Coronary artery (tissue), 2 donors: ENCODE measurements at regions not wholly inside any gene's neighbourhood (a gene's known extent, or its start where the extent isn't known, plus 50 kb on each side); places are given as distances from the start of the nearest gene placed in this dataset.

Source experiments
- DNase-seq: peaks from one replicate; pipeline ENCODE4 v3.0.0-alpha.2; 2017; ENCODE audit warnings: low spot score
- H3K27ac ChIP-seq, 2 donors: fragments of 200-600 bp; sonication (generic); one replicate each; pipeline ENCODE4 v1.5.1; 2016 to 2019
- H3K4me3 ChIP-seq: fragments of 200-600 bp; sonication (generic); 2 replicates; pipeline ENCODE4 v1.5.1; 2016; ENCODE audit warnings: mild to moderate bottlenecking, moderate library complexity
- TF ChIP-seq, protein P1 (sequence below): fragments of 200-600 bp; sonication (generic); IDR thresholded peaks from one replicate; pipeline ENCODE4 v1.5.1; 2019; ENCODE audit warnings: antibody characterized with exemption

- no peak overlapping the region for H3K4me3 ChIP-seq
- DNase-seq, result no peak
- TF ChIP-seq, protein P1, sequence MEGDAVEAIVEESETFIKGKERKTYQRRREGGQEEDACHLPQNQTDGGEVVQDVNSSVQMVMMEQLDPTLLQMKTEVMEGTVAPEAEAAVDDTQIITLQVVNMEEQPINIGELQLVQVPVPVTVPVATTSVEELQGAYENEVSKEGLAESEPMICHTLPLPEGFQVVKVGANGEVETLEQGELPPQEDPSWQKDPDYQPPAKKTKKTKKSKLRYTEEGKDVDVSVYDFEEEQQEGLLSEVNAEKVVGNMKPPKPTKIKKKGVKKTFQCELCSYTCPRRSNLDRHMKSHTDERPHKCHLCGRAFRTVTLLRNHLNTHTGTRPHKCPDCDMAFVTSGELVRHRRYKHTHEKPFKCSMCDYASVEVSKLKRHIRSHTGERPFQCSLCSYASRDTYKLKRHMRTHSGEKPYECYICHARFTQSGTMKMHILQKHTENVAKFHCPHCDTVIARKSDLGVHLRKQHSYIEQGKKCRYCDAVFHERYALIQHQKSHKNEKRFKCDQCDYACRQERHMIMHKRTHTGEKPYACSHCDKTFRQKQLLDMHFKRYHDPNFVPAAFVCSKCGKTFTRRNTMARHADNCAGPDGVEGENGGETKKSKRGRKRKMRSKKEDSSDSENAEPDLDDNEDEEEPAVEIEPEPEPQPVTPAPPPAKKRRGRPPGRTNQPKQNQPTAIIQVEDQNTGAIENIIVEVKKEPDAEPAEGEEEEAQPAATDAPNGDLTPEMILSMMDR, result no peak
- no peak overlapping the region for H3K27ac ChIP-seq
These were observed 196.5 kb downstream of the SMIM20 start for GRCh38 chr4:26110493-26110892.

DNA sequence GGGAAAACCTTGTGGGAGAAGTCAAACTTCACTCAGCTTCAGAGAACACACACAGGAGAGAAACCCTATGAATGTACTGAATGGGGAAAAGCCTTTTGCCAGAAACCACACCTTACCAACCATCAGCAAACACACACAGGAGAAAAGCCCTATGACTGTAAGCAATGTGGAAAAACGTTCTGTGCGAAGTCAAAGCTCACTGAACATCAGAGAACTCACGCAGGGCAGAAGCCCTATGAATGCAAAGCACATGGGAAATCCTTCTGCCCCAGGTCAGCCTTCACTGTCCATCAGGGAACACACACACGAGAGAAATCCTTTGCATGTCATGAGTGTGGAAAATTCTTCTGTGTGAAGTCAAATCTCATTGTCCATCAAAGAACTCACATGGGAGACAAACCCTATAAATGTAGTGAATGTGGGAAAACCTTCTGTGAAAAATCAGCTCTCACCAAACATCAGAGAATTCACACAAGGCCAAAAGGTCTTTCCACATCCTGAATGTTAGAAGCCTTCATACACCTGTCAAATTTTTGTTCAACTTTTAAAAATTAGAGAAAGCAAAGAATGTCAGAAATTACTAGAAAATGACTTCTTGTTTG lies 199.4 kb downstream of the SMIM20 start:
- DNase-seq, result no peak
- H3K4me3 ChIP-seq, result no peak overlapping the region
- TF ChIP-seq, protein P1, result no peak
- no peak overlapping the region for H3K27ac ChIP-seq

DNA sequence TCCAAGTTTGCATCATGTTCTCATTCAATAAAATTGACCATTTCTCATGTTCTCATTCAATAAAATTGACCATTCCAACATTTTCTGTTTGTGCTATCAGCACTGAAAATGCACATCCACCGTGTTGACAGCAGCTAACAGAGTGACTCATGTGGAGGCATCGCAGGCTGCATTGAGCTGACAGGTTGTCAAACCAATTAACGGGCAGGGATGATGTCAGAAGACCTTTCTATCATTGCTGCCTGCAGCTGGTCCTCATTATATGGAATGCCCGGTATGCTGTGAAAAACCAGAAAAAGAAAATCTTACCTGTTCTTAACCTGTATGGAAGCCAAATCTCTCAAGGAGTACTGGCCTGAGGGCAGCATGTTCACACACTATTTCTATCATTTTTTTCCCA lies 202.0 kb downstream of the SMIM20 start:
- TF ChIP-seq, protein P1, result no peak
- no peak for DNase-seq
- H3K4me3 ChIP-seq, result no peak overlapping the region
- no peak overlapping the region for H3K27ac ChIP-seq

- TF ChIP-seq, protein P1, result no peak
- no peak overlapping the region for H3K27ac ChIP-seq
- DNase-seq, result no peak
These were observed 200.6 kb upstream of the RBPJ start for GRCh38 chr4:26120098-26120825.

DNA sequence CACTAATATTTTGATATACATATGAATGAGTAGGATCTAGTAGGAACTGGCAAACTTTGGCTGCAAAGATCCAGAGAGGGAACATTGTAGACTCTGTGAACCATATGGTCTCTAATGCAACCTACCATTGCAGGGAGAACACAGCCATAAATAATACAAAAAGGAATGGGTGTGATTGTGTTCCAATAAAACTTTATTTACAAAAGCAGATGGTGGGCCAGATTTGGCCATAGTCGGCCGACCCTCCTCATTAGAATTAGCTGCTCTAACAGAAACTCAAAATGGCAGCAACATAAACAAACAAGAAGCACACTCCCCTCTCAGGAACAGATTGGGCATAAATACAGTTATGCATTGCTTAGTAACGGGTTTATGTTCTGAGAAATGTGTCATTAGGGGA lies 198.1 kb upstream of the RBPJ start:
- DNase-seq, result no peak
- Histone ChIP-seq H3K4me3 (no peak overlapping the region), H3K27ac (no peak overlapping the region)
- TF ChIP-seq, protein P1, result no peak

More at GRCh38 chr4:26120098-26120825, 200.6 kb upstream of the RBPJ start:
- H3K4me3 ChIP-seq, result no peak overlapping the region

- TF ChIP-seq, protein P1, result no peak
- H3K27ac ChIP-seq, result no peak overlapping the region
- DNase-seq, result no peak
- no peak overlapping the region for H3K4me3 ChIP-seq
These were observed 196.0 kb upstream of the RBPJ start for GRCh38 chr4:26124753-26125321.
